ENCODE measurements at regions not wholly inside any gene's neighbourhood (a gene's known extent, or its start where the extent isn't known, plus 50 kb on each side); places are given as distances from the start of the nearest gene placed in this dataset.

GRCh38 chr17:73744411-73744810 lies 100.2 kb upstream of the SDK2 start:
- TF ChIP-seq, protein P1, sequence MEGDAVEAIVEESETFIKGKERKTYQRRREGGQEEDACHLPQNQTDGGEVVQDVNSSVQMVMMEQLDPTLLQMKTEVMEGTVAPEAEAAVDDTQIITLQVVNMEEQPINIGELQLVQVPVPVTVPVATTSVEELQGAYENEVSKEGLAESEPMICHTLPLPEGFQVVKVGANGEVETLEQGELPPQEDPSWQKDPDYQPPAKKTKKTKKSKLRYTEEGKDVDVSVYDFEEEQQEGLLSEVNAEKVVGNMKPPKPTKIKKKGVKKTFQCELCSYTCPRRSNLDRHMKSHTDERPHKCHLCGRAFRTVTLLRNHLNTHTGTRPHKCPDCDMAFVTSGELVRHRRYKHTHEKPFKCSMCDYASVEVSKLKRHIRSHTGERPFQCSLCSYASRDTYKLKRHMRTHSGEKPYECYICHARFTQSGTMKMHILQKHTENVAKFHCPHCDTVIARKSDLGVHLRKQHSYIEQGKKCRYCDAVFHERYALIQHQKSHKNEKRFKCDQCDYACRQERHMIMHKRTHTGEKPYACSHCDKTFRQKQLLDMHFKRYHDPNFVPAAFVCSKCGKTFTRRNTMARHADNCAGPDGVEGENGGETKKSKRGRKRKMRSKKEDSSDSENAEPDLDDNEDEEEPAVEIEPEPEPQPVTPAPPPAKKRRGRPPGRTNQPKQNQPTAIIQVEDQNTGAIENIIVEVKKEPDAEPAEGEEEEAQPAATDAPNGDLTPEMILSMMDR (IDR thresholded peaks at IDR 0.05; ENCODE audit: insufficient read depth, low read length, missing control alignments), result no peak

GRCh38 chr17:73746314-73747073 lies 102.2 kb upstream of the SDK2 start:
- CTCF ChIA-PET, result no interaction called here
- POLR2A ChIA-PET, result no interaction called here
- DNase-seq (ENCODE audit: low read depth, low spot score), result no peak
- TF ChIP-seq, protein P1 (IDR thresholded peaks at IDR 0.05; ENCODE audit: insufficient read depth, low read length, missing control alignments), result no peak
- H3K4me3 ChIP-seq (ENCODE audit: low read depth, low read length), result no peak overlapping the region

More at GRCh38 chr17:73744411-73744810, 100.2 kb upstream of the SDK2 start:
- H3K4me3 ChIP-seq (ENCODE audit: low read depth, low read length), result no peak overlapping the region
- CTCF ChIA-PET, result no interaction called here
- DNase-seq (ENCODE audit: low read depth, low spot score), result no peak
- POLR2A ChIA-PET, result no interaction called here

DNA sequence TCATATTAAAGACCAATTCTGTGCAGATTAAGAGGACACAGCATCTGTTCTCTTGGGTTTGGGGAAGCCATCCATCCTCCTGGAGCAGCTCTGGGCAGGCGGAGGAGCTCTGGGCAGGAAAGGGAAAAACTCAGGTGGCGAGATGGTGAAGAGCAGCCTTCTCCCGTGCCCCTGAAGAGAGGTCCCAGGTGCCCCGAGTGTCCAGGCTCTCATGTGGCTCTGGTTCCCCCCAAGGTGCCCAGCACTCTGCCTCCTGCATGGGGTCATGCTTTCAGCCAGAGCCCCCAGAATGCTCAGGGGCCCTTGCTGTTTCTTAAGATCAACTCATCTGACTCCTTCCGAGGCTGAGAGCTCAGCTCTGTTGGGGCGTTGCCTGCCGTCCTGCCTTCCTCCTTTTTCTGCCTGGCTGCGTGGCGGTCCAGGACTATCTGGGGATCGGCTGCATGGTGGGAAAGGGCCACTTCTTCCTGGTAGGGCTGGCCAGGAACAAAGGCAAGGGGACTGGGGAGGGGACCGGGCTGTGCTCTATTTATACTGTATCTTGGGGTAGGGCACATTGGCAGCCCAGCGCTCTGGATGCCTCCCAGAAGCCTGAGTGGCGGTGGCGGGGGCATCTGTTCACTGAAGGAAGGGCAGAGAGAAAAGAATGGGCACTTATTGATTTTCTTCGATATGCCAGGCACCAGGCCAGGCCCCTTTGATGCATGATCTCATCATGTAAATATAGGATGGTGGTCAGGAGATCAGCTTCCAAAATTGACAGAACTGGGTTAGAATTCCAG lies 103.2 kb upstream of the SDK2 start:
- TF ChIP-seq, protein P1 (IDR thresholded peaks at IDR 0.05; ENCODE audit: insufficient read depth, low read length, missing control alignments), result no peak
- no peak for DNase-seq (ENCODE audit: low read depth, low spot score)
- POLR2A ChIA-PET, result no interaction called here
- CTCF ChIA-PET, result no interaction called here
- no peak overlapping the region for H3K4me3 ChIP-seq (ENCODE audit: low read depth, low read length)

DNA sequence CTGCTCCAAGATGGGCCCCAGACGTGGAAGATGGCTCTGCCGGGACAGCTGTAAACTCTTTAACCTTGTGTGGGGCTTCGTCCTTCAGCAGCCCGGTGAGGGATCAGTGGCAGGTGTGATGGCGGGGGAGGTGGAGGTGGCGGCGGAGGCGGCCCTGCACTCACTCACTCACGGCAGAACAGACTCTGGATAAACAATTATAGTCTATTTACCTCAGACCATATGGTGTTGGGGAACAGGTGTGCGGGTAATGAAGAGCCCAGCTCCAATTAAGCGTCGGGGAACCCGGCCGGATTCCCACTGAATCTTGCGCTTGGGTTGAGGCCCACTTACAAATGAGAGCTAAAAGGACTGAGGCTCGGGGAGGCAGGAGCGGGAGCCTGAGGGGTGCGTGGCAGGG lies 104.3 kb upstream of the SDK2 start:
- POLR2A ChIA-PET, result no interaction called here
- DNase-seq (ENCODE audit: low read depth, low spot score), result no peak
- TF ChIP-seq, protein P1 (IDR thresholded peaks at IDR 0.05; ENCODE audit: insufficient read depth, low read length, missing control alignments), result no peak
- H3K4me3 ChIP-seq (ENCODE audit: low read depth, low read length), result no peak overlapping the region
- CTCF ChIA-PET, result no interaction called here

DNA sequence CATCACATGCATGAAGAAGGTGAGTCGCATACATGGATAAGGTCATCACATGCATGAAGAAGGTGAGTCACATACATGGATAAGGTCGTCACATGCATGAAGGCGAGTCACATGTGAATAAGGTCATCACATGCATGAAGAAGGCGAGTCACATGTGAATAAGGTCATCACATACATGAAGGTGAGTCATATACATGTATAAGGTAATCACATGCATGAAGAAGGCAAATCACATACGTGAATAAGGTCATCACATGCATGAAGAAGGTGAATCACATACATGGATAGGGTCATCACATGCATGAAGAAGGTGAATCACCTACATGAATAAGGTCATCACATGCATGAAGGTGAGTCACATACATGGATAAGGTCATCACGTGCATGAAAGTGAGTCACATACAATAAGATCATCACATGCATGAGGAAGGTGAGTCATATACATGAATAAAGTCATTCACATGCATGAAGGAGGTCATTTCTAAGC lies 105.1 kb upstream of the SDK2 start:
- no peak overlapping the region for H3K4me3 ChIP-seq (ENCODE audit: low read depth, low read length)
- TF ChIP-seq, protein P1 (IDR thresholded peaks at IDR 0.05; ENCODE audit: insufficient read depth, low read length, missing control alignments), result no peak
- no peak for DNase-seq (ENCODE audit: low read depth, low spot score)
- ChIA-PET CTCF (no interaction called here), POLR2A (no interaction called here)

- DNase-seq (ENCODE audit: low read depth, low spot score), result no peak
- TF ChIP-seq, protein P1 (IDR thresholded peaks at IDR 0.05; ENCODE audit: insufficient read depth, low read length, missing control alignments), result no peak
- no peak overlapping the region for H3K4me3 ChIP-seq (ENCODE audit: low read depth, low read length)
- CTCF ChIA-PET, result no interaction called here
- POLR2A ChIA-PET, result no interaction called here
These were observed 105.8 kb upstream of the SDK2 start for GRCh38 chr17:73749928-73750605.

Measured in AG04449 (cell line).